IPS-15b (cell line): ENCODE measurements at regions not wholly inside any gene's neighbourhood (a gene's known extent, or its start where the extent isn't known, plus 50 kb on each side); places are given as distances from the start of the nearest gene placed in this dataset.
"Not testable (repeated sequence)": the region's sequence is repeated elsewhere in the genome, so short reads cannot be mapped to it uniquely, and the experiment has no call there.

Experiments
- H3K27me3 ChIP-seq: one replicate; pipeline ENCODE4 v1.6.1; 2013; ENCODE audit warnings: low read length; ENCODE audit not compliant: control insufficient read depth, insufficient read depth
- H3K36me3 ChIP-seq: one replicate; pipeline ENCODE4 v1.6.1; 2013; ENCODE audit warnings: low read length; ENCODE audit not compliant: control insufficient read depth, insufficient read depth
- H3K4me1 ChIP-seq: one replicate; pipeline ENCODE4 v1.6.1; 2013; ENCODE audit warnings: mild to moderate bottlenecking, low read length; ENCODE audit not compliant: control insufficient read depth, insufficient read depth
- H3K4me3 ChIP-seq: one replicate; pipeline ENCODE4 v1.5.1; 2013; ENCODE audit warnings: low read depth, low read length
- H3K9ac ChIP-seq: one replicate; pipeline ENCODE4 v1.6.1; 2013; ENCODE audit warnings: low read depth, mild to moderate bottlenecking, low read length
- H3K9me3 ChIP-seq: one replicate; pipeline ENCODE4 v1.6.1; 2013; ENCODE audit warnings: mild to moderate bottlenecking, low read length; ENCODE audit not compliant: control insufficient read depth, insufficient read depth

- not testable (repeated sequence) for H3K27me3 ChIP-seq, H3K4me1 ChIP-seq, H3K9me3 ChIP-seq, H3K36me3 ChIP-seq, H3K4me3 ChIP-seq, H3K9ac ChIP-seq
Observed at GRCh38 chr22:22296047-22296446, 51.5 kb downstream of the VPREB1 start.

GRCh38 chr22:22297159-22297793 is 52.7 kb downstream of the VPREB1 start:
- not testable (repeated sequence) for H3K36me3 ChIP-seq, H3K27me3 ChIP-seq, H3K9ac ChIP-seq, H3K4me1 ChIP-seq, H3K9me3 ChIP-seq
- peak overlapping the region; percentile 64 for H3K4me3 ChIP-seq

- peak overlapping the region; percentile 64 for H3K4me3 ChIP-seq
Observed at GRCh38 chr22:22297794-22298653, 53.4 kb downstream of the VPREB1 start.

GRCh38 chr22:22298654-22299009 is 54.0 kb downstream of the VPREB1 start:
- H3K4me3 ChIP-seq = peak overlapping the region; percentile 56
- peaks cover 14% of the 10 kb centered on the region for H3K27me3 ChIP-seq
- not testable (repeated sequence) for H3K4me1 ChIP-seq, H3K36me3 ChIP-seq, H3K9me3 ChIP-seq, H3K9ac ChIP-seq

More at GRCh38 chr22:22297794-22298653, 53.4 kb downstream of the VPREB1 start:
- not testable (repeated sequence) for H3K9me3 ChIP-seq, H3K36me3 ChIP-seq, H3K4me1 ChIP-seq, H3K9ac ChIP-seq
- H3K27me3 ChIP-seq = peaks cover 11% of the 10 kb centered on the region

GRCh38 chr22:22300511-22300910 is 55.9 kb downstream of the VPREB1 start:
- H3K27me3 ChIP-seq = peaks cover 27% of the 10 kb centered on the region
- not testable (repeated sequence) for H3K4me1 ChIP-seq, H3K9me3 ChIP-seq, H3K4me3 ChIP-seq, H3K36me3 ChIP-seq, H3K9ac ChIP-seq

GRCh38 chr22:22300946-22301345 is 56.4 kb downstream of the VPREB1 start:
- not testable (repeated sequence) for H3K9ac ChIP-seq, H3K36me3 ChIP-seq
- H3K27me3 ChIP-seq = peaks cover 29% of the 10 kb centered on the region

GRCh38 chr22:22316589-22316988 is 72.0 kb downstream of the VPREB1 start:
- Histone ChIP-seq H3K9ac (no peak overlapping the region), H3K27me3 (peaks cover 66% of the 10 kb centered on the region), H3K36me3 (peaks cover 4% of the 10 kb centered on the region)

More at GRCh38 chr22:22300946-22301345, 56.4 kb downstream of the VPREB1 start:
- not testable (repeated sequence) for H3K4me1 ChIP-seq, H3K9me3 ChIP-seq, H3K4me3 ChIP-seq

GRCh38 chr22:22318723-22319465 is 74.3 kb downstream of the VPREB1 start:
- Histone ChIP-seq H3K36me3 (peaks cover 4% of the 10 kb centered on the region), H3K4me1 (peaks cover 5% of the 10 kb centered on the region), H3K9me3 (no peaks in the 10 kb centered on the region), H3K4me3 (no peak overlapping the region), H3K9ac (no peak overlapping the region), H3K27me3 (peaks cover 82% of the 10 kb centered on the region)

More at GRCh38 chr22:22316589-22316988, 72.0 kb downstream of the VPREB1 start:
- H3K4me1 ChIP-seq = peaks cover 5% of the 10 kb centered on the region
- H3K9me3 ChIP-seq = no peaks in the 10 kb centered on the region
- H3K4me3 ChIP-seq = peak overlapping the region; percentile 8

GRCh38 chr22:22321743-22322611 is 77.4 kb downstream of the VPREB1 start:
- H3K27me3 ChIP-seq = peaks cover 90% of the 10 kb centered on the region
- H3K9ac ChIP-seq, H3K36me3 ChIP-seq: not testable (repeated sequence)

GRCh38 chr22:22322792-22323191 is 78.2 kb downstream of the VPREB1 start:
- H3K4me1 ChIP-seq = no peaks in the 10 kb centered on the region
- peaks cover 90% of the 10 kb centered on the region for H3K27me3 ChIP-seq
- H3K36me3 ChIP-seq = peaks cover 4% of the 10 kb centered on the region
- H3K4me3 ChIP-seq = no peak overlapping the region
- H3K9me3 ChIP-seq = no peaks in the 10 kb centered on the region
- H3K9ac ChIP-seq = no peak overlapping the region

More at GRCh38 chr22:22321743-22322611, 77.4 kb downstream of the VPREB1 start:
- H3K4me1 ChIP-seq, H3K9me3 ChIP-seq, H3K4me3 ChIP-seq: not testable (repeated sequence)

GRCh38 chr22:22327723-22328122 is 83.1 kb downstream of the VPREB1 start:
- Histone ChIP-seq H3K27me3 (peaks cover 100% of the 10 kb centered on the region), H3K4me3 (no peak overlapping the region), H3K9ac (no peak overlapping the region), H3K36me3 (no peaks in the 10 kb centered on the region), H3K4me1 (no peaks in the 10 kb centered on the region), H3K9me3 (no peaks in the 10 kb centered on the region)
